NCI-H526 treated with DMSO at 0.1 percent for 48 hours (cell line): ENCODE measurements at regions not wholly inside any gene's neighbourhood (a gene's known extent, or its start where the extent isn't known, plus 50 kb on each side); places are given as distances from the start of the nearest gene placed in this dataset.

Experiments
- DNase-seq: peaks from one replicate; lab custom pipeline; 2025; lab: John Stamatoyannopoulos, UW

GRCh38 chr10:118501171-118501570 lies 94.3 kb downstream of the PRLHR start:
- no peak for DNase-seq

- no peak for DNase-seq
Observed at GRCh38 chr10:118500477-118501104, 94.9 kb downstream of the PRLHR start.

DNA sequence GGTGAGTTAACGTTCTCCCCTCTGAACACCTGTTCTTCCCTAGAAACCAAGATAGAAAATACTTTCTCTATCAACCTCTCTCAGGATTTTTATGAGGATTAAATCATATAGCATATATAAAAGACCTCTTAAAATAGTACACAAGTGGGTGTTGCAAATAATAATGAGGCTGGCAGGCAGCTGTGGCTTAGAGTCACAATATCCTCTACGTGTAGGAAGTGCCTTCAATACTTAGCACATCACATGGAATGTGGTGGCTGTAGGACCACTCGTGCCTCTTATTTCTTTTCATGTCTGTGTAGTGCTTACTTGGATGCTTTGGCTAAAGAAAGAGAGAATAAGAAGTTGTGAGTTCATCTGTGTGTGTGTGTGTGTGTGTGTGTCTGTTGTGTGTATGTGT lies 96.3 kb downstream of the PRLHR start:
- DNase-seq = no peak

- DNase-seq = no peak
Observed at GRCh38 chr10:118498623-118499022, 96.8 kb downstream of the PRLHR start.

DNA sequence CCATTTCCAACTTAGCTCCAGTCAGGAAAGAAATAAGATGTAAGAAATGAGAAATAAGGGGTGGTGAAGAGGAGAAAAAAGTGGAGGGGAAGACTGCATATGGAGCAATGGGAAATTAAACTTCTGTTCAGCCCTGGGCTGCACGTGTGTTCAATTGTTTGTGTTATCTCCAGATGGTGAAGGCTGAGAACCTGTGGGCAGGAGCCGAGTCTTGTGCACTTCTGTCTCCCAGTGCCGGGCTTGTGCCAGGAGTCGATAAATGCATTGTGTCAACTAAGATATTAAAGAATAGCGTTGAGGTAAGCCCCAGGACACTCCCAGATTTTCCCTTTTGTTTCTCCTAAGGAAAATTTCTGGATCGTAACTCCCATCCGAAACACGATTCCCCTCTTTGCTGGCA lies 98.2 kb downstream of the PRLHR start:
- no peak for DNase-seq

- no peak for DNase-seq
Observed at GRCh38 chr10:118496525-118496924, 98.9 kb downstream of the PRLHR start.

DNA sequence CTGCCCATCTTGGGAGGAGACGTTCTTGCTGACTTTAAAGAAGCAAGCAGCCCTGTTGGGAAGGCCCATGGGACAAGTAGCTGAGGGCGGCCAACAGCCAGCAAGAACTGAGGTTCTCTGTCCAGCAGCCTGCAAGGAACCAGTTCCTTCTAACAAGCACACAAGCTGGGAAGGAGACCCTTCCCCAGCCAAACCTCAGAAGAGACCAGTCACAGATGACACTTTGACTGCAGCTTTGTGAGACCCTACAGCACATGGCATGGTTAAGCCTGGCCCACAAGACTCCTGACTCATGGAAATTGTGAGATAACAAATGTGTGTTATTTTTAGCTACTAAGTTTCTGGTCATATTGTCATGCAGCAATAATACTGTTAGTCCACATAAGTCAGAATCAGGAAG lies 99.9 kb downstream of the PRLHR start:
- DNase-seq = no peak

- DNase-seq = no peak
Observed at GRCh38 chr10:118491055-118491454, 104.4 kb downstream of the PRLHR start.

DNA sequence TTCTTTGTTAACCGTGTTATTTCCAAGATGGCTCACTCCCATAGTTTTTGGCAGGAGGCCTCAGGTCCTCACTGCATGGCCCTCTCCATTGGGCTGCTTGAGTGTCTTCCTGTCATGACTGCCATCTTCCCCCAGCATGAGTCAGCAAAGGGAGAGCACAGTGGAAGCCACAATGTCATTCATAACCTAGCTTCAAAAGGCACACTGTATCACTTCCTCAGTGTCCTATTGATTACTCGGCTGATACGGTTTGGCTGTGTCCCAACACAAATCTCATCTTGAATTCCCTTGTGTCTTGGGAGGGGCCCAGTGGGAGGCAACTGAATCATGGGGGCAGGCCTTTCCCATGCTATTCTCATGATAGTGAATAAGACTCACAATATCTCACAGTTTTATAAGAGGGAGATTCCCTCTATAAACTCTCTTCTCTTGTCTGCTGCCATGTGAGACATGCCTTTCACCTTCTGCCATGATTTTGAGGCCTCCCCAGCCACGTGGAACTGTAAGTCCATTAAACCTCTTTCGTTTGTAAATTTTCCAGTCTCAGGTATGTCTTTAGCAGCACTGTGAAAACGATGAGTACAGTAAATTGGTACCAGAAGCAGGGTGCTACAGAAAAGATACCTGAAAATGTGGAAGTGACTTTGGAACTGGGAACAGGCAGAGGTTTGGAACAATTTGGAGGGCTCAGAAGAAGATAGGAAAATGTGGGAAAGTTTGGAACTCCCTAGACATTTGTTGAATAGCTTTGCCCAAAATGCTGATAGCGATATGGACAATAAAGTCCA lies 106.5 kb downstream of the PRLHR start:
- no peak for DNase-seq

DNA sequence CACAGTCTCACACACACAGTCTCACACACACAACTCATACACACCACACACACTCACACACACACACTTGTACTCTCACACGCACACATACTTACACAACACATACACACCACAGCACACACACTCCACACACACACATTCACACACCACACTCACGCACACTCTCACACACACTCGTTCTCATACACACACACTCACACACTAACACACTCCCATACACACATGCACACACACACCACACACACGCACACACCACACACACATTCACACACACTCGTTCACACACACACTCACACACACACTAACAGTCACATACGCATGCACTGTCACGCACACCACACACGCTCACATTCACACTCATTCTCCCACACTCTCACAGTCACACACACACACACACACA lies 109.8 kb downstream of the PRLHR start:
- DNase-seq = no peak

- no peak for DNase-seq
Observed at GRCh38 chr10:118484152-118484871, 111.1 kb downstream of the PRLHR start.

- no peak for DNase-seq
Observed at GRCh38 chr10:118483496-118483895, 112.0 kb downstream of the PRLHR start.

DNA sequence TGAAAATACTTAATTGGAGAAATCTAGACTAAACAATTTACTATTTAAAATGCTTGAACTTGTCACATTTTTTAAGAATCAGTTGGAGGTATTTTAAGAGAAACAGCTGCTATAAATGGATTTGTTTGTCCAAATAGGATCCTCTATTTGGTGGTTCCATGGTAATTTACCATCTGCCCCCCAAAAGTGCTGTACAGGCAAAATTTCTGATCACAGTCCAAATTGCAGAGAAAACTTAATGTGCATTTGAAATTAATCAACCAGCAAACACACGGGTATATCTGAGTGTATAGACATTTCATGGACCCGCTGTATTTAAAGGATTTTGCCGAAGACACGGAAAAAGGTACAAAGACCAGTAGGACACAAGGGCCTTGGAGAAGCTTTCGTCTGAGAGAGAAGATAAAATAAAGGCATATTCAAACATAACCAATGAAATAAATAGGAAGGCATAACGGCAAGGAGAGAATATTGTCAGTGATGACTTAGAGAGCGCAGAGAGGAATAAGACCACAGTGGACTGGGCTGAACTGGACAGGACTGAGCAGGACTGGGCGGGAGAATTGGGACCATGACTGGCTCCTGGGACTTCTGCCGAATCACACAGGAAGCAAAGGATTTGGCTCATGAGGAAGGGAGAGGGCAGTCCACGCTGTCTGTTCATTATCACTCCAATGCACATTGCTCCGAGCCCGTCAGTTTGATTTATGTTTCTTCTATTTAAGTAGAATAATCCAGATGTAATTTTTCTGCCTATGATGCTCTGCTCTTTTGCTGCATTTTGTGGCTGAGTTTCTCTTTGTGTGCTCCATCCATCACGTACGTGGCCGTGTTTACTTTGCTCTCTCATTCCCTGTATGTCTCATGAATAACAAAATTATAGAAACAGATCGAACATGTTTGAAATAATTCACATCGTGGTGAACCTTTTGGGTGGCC lies 112.8 kb downstream of the PRLHR start:
- no peak for DNase-seq

DNA sequence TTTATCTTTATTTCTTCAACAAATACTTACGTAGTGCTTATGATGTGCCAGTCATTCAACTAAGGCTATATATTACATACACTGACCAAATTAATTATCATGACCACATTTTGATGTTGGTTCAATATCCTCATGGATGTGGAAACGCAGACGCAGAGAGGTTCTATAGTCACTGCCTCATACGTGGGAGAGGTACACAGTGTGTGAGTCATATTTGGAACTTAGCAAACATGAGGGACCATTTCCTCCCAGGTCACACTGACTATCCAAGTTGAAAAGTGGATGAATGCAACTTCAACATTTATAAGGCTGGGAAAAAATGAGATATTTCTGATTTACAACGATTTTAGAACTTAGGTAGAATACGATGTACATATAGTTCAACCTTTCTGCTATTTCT lies 113.6 kb downstream of the PRLHR start:
- no peak for DNase-seq

DNA sequence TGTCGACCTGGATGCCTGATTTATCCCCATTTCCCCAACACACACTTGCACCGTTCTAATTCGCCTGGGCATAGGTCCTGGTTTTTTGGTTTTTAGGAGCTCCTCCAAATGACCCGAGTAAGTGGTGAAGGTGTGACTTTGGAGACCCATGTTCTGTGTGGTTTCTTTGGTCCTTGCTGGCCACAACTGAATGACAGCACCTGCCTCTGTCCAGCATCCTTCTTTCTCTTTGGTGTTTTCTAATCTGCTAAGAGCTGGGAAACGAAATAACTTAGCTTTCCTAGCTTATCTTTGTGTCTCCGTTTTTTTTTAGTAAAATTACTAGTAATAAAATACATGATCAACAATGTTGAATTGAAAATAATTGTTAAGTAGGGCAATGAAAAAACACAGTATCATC lies 120.2 kb downstream of the PRLHR start:
- no peak for DNase-seq

GRCh38 chr10:118474111-118474510 lies 121.3 kb downstream of the PRLHR start:
- no peak for DNase-seq

- DNase-seq = no peak
Observed at GRCh38 chr10:118473305-118473960, 122.0 kb downstream of the PRLHR start.

DNA sequence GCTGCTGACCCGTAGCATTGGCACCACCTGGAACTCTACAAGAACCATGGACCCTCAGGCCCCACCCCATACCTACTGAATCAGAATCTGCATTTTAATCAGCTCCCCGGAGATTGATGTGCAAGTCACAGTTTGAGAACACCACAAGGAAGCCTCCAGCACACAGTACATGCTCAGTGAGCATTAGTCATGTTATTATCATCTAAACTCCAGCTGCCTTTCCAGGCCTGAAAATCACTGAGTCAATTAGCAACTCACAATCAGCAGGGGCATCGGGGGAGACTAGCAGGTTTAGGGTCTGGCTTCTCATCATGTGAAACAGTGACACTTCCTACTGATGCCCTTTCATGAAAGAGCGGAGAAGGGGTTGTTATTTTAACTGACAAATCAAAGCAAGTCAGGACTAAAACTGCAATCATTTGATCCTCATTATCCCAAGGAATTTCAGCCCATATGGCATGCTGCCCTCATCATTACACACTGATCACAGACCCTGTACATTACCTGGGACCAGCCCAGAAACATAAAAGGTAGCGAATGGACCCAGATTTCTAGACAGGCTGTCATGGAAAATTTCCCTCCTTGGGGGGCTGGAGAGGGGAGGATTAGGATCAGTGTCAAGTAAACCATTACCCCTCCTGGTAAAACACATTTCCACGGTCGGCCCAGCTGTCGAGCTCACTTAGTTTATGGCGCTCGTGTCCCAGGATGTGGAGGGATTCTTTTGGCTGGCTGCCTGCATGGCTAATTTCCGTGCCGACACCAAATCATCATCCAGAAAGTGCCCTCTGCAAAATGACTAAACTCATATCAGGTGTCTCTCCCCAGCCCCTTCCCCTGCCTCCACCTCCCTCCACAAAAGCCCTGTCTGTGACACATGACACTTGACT lies 122.8 kb downstream of the PRLHR start:
- no peak for DNase-seq

DNA sequence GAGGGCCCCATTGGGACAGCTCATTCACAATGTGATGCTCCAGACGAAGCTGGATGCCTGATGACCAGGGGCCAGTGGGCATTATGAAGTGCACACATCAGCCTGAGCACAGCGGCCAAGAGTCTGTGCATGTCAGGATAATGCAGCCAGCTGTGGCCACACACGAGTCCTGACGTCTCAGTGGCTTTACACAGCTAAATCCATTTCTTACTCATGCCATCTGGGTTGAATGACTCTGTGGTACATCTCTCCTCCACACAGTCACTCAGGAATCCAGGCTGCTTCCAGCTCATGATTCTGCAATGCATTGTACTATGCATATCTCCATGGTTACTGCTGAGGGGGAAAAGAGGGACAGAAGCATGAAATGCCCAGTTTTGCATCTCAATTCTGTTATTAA lies 123.6 kb downstream of the PRLHR start:
- no peak for DNase-seq

- no peak for DNase-seq
Observed at GRCh38 chr10:118470470-118470869, 125.0 kb downstream of the PRLHR start.
